Upper lobe of left lung (tissue), 6 donors: ENCODE measurements at regions not wholly inside any gene's neighbourhood (a gene's known extent, or its start where the extent isn't known, plus 50 kb on each side); places are given as distances from the start of the nearest gene placed in this dataset.
A peak's percentile ranks its signal among the peaks of the same experiment; 100 is the strongest.

ENCODE experiments used
- ATAC-seq, 2 donors: fragments of 200-7000 bp; cut with Tn5 transposase; one replicate each; pipeline ENCODE4 v1.9.1; 2022; ENCODE audit warnings: mild to moderate bottlenecking in 2 of 2, moderate library complexity in 2 of 2; ENCODE audit not compliant: low FRiP score in 2 of 2
- DNase-seq, 2 donors: peaks; one replicate each; pipeline ENCODE4 v3.0.0-alpha.2; 2019 to 2020
- H3K27ac ChIP-seq, 4 donors: fragments of 200-600 bp; sonication (generic); one replicate each; pipeline ENCODE4 v1.5.1; 2016 to 2019
- H3K27me3 ChIP-seq, 4 donors: fragments of 200-600 bp; sonication (generic); one replicate each; pipeline ENCODE4 v1.5.1; 2017 to 2019
- H3K36me3 ChIP-seq, 4 donors: fragments of 200-600 bp; sonication (generic); one replicate each; pipeline ENCODE4 v1.5.1; 2016 to 2019
- H3K4me1 ChIP-seq, 4 donors: fragments of 200-600 bp; sonication (generic); one replicate each; pipeline ENCODE4 v1.5.1; 2018 to 2019
- H3K4me3 ChIP-seq, 4 donors: fragments of 200-600 bp; sonication (generic); one replicate each; pipeline ENCODE4 v1.5.1; 2017 to 2019; ENCODE audit warnings: mild to moderate bottlenecking in 2 of 4, moderate library complexity in 1 of 4
- H3K9me3 ChIP-seq, 4 donors: fragments of 200-600 bp; sonication (generic); one replicate each; pipeline ENCODE4 v1.5.1; 2018 to 2019
- CTCF ChIP-seq, 6 experiments: fragments of 450-650 bp in 4 of 6; fragments of 200-600 bp in 2 of 6; sonication (generic) in 2 of 6; IDR thresholded peaks; one replicate each; pipeline ENCODE4 v1.5.1; 2016 to 2019; ENCODE audit warnings: antibody characterized with exemption in 6 of 6
- EP300 ChIP-seq, 4 donors: sonication (generic); formaldehyde crosslinking; IDR thresholded peaks; one replicate each; pipeline ENCODE4 v1.5.1; 2017; ENCODE audit warnings: antibody characterized with exemption in 4 of 4, control low read depth in 2 of 4
- POLR2A ChIP-seq, 4 donors: fragments of 450-650 bp; IDR thresholded peaks; one replicate each; pipeline ENCODE4 v1.5.1; 2016 to 2017; ENCODE audit warnings: antibody characterized with exemption in 4 of 4, mild to moderate bottlenecking in 2 of 4
- POLR2AphosphoS5 ChIP-seq, 2 donors: sonication (generic); formaldehyde crosslinking; IDR thresholded peaks; one replicate each; pipeline ENCODE4 v1.5.1; 2017; ENCODE audit warnings: antibody characterized with exemption in 2 of 2
- WGBS, 2 donors: methylation state at CpG; one replicate each; pipeline ENCODE4 v1.1.5; 2017 to 2018; 5-methylcytosine and 5-hydroxymethylcytosine counted together
- donor health status: DM: no; HTN: no; CAD: no; lungs with moderate emphysema.
- donor health status: DM: no; HTN: yes; CAD: no; lungs with severe emphysema.

- Histone ChIP-seq H3K27ac (no peak overlapping the region), H3K4me1 (peaks cover 0 to 3% (median 0%) of the 10 kb centered on the region in 4 donors), H3K36me3 (no peaks in the 10 kb centered on the region), H3K27me3 (no peaks in the 10 kb centered on the region), H3K4me3 (no peak overlapping the region), H3K9me3 (no peaks in the 10 kb centered on the region)
- ATAC-seq (no peak), DNase-seq (no peak)
- WGBS, 2 donors, result 75 to 93% methylated on average over 2 of the region's 2 CpGs
- TF ChIP-seq POLR2A (IDR thresholded peaks at IDR 0.05) (no peak), CTCF (IDR thresholded peaks at IDR 0.05) (no peak), EP300 (IDR thresholded peaks at IDR 0.05) (no peak), POLR2AphosphoS5 (IDR thresholded peaks at IDR 0.05) (no peak)
These were observed 118.8 kb downstream of the SPATA19 start for GRCh38 chr11:133726542-133726941.

- Histone ChIP-seq H3K36me3 (no peaks in the 10 kb centered on the region), H3K27ac (no peak overlapping the region), H3K9me3 (no peaks in the 10 kb centered on the region), H3K4me1 (peaks cover 0 to 3% (median 0%) of the 10 kb centered on the region in 4 donors), H3K27me3 (no peaks in the 10 kb centered on the region), H3K4me3 (no peak overlapping the region)
- DNase-seq (no peak), ATAC-seq (no peak)
- TF ChIP-seq CTCF (IDR thresholded peaks at IDR 0.05), result no peak
- no peak for TF ChIP-seq POLR2A (IDR thresholded peaks at IDR 0.05)
- TF ChIP-seq EP300 (IDR thresholded peaks at IDR 0.05), result no peak
- no peak for TF ChIP-seq POLR2AphosphoS5 (IDR thresholded peaks at IDR 0.05)
- WGBS, 2 donors, result 70 to 71% methylated on average over 7 of the region's 7 CpGs
These were observed 121.2 kb downstream of the SPATA19 start for GRCh38 chr11:133724116-133724515.

- Histone ChIP-seq H3K27ac (no peak overlapping the region), H3K4me3 (no peak overlapping the region), H3K4me1 (peaks cover 0 to 3% (median 0%) of the 10 kb centered on the region in 4 donors), H3K36me3 (no peaks in the 10 kb centered on the region), H3K9me3 (no peaks in the 10 kb centered on the region), H3K27me3 (no peaks in the 10 kb centered on the region)
- no peak for TF ChIP-seq POLR2A (IDR thresholded peaks at IDR 0.05)
- TF ChIP-seq CTCF (IDR thresholded peaks at IDR 0.05), result no peak
- TF ChIP-seq EP300 (IDR thresholded peaks at IDR 0.05), result no peak
- no peak for TF ChIP-seq POLR2AphosphoS5 (IDR thresholded peaks at IDR 0.05)
- ATAC-seq, result no peak
- WGBS, 2 donors, result 21 to 45% methylated on average over 1 of the region's 1 CpG
- DNase-seq, result no peak
These were observed 122.3 kb downstream of the SPATA19 start for GRCh38 chr11:133723056-133723455.

- WGBS, 2 donors, result 87 to 90% methylated on average over 6 of the region's 6 CpGs
- Histone ChIP-seq H3K9me3 (no peaks in the 10 kb centered on the region), H3K4me3 (no peak overlapping the region), H3K27ac (no peak overlapping the region), H3K27me3 (no peaks in the 10 kb centered on the region), H3K4me1 (peaks cover 0 to 3% (median 0%) of the 10 kb centered on the region in 4 donors), H3K36me3 (no peaks in the 10 kb centered on the region)
- ATAC-seq (no peak), DNase-seq (peak in 1 of 2 donors; percentile 51)
- TF ChIP-seq POLR2AphosphoS5 (IDR thresholded peaks at IDR 0.05), result no peak
- TF ChIP-seq CTCF (IDR thresholded peaks at IDR 0.05), result no peak
- TF ChIP-seq EP300 (IDR thresholded peaks at IDR 0.05), result no peak
- no peak for TF ChIP-seq POLR2A (IDR thresholded peaks at IDR 0.05)
These were observed 124.4 kb downstream of the SPATA19 start for GRCh38 chr11:133720951-133721350.

GRCh38 chr11:133719532-133720235 lies 125.6 kb downstream of the SPATA19 start:
- Histone ChIP-seq H3K27ac (no peak overlapping the region), H3K4me1 (peaks cover 0 to 3% (median 0%) of the 10 kb centered on the region in 4 donors), H3K4me3 (no peak overlapping the region), H3K9me3 (no peaks in the 10 kb centered on the region), H3K27me3 (no peaks in the 10 kb centered on the region), H3K36me3 (no peaks in the 10 kb centered on the region)
- DNase-seq (no peak), ATAC-seq (no peak)
- WGBS, 2 donors, result 72 to 86% methylated on average over 17 of the region's 17 CpGs
- TF ChIP-seq POLR2A (IDR thresholded peaks at IDR 0.05) (no peak), EP300 (IDR thresholded peaks at IDR 0.05) (no peak), CTCF (IDR thresholded peaks at IDR 0.05) (no peak), POLR2AphosphoS5 (IDR thresholded peaks at IDR 0.05) (no peak)
